HG02870 (cell line): ENCODE measurements at regions not wholly inside any gene's neighbourhood (a gene's known extent, or its start where the extent isn't known, plus 50 kb on each side); places are given as distances from the start of the nearest gene placed in this dataset.
"Not testable (repeated sequence)": the region's sequence is repeated elsewhere in the genome, so short reads cannot be mapped to it uniquely, and the experiment has no call there.

Source experiments
- ATAC-seq: cut with Tn5 transposase; IDR thresholded peaks from one replicate; pipeline ENCODE4 v1.9.1; 2021; ENCODE audit warnings: mild to moderate bottlenecking, moderate library complexity; ENCODE audit not compliant: unreplicated experiment

DNA sequence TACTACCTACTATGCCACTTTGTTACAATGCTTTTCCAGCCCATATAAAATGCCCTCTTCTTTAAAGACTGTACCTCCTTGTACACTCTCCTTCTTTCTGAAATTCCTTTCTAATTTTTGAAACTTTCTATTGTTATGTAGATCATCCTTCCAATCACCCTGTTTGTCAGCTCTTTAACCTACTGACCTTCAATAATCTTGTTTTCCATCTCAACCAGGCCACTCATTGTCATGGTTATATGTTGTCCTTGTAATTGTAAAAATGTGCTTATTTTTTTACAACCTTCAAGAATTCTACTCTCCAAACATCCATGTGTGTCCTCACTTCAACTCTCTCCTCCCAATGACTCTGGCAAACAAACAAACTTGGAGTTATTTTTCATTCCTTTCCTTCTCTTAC is 1172.6 kb upstream of the CELF2 start:
- no peak for ATAC-seq

DNA sequence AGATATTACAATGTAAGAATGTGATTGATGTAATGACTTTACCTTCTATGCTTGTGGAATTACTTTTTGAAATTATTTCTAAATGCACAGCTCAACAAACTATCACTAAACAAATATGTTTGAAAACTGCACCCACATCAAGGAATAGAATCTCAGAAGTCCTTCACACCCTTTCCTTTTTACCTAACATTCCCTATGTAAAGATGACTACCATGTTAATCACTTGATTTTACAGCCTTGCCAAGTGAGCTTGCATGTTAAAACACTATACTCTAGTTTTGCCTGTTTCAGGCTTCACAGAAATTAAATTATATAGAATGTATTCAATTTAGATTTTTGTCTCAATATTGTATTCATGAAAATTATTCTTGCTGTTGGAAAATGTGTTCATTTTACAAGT is 1169.4 kb upstream of the CELF2 start:
- ATAC-seq: no peak

DNA sequence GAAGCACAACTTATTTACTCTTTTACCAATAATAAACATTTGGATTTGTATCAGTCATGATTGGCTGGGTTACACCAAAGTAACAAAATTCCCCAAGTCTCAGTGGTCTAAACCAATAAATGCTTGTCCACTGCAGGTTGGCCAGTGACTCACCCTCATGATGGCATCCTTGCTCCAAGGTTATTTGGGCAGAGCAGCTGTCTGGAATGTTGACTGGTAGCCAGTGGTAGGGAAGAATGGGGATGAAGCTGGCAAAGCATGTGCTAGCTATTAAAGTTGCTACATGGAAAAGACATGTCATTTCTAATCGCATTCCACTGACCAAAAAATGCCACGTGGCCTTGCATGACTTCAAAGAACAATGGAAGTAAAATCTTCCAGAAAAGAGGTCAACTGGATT is 1168.7 kb upstream of the CELF2 start:
- ATAC-seq: no peak

DNA sequence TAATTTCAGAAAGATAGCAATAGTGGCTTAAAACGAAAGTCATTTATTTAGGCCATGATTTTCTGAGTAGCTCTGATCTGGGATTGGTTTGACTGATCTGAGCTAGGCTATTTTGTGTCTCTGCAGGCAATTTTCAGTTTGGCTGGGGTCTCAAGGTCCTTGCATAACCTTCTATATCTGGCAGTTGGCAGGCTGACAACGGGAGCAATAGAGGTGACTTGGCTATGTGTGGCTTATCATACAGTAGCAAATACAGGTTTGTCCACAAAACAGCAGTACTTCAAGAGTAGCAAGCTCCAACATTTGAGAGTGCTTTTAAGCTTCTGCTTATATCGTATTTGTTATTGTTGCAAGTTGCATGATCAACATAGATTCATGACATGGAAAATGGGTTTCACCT is 1167.3 kb upstream of the CELF2 start:
- ATAC-seq: no peak

DNA sequence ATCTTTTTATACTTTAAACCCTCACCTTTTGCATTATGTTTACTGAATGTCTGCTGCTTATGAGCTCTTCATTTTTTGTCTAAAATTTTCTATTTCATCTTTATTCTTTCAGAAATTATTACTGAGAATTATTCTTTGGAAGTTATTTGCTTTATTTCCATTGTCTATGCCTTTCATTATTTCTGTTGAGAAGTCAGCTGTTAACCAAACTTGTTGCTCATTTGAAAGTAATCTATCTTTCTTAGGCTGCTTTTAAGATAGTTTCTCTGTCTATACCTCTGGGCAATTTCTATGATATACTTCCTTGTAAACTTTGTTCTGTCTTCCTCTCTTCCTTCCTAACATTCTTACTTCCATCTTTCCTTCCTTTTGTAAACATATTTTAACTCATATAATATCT is 1165.9 kb upstream of the CELF2 start:
- ATAC-seq: no peak

DNA sequence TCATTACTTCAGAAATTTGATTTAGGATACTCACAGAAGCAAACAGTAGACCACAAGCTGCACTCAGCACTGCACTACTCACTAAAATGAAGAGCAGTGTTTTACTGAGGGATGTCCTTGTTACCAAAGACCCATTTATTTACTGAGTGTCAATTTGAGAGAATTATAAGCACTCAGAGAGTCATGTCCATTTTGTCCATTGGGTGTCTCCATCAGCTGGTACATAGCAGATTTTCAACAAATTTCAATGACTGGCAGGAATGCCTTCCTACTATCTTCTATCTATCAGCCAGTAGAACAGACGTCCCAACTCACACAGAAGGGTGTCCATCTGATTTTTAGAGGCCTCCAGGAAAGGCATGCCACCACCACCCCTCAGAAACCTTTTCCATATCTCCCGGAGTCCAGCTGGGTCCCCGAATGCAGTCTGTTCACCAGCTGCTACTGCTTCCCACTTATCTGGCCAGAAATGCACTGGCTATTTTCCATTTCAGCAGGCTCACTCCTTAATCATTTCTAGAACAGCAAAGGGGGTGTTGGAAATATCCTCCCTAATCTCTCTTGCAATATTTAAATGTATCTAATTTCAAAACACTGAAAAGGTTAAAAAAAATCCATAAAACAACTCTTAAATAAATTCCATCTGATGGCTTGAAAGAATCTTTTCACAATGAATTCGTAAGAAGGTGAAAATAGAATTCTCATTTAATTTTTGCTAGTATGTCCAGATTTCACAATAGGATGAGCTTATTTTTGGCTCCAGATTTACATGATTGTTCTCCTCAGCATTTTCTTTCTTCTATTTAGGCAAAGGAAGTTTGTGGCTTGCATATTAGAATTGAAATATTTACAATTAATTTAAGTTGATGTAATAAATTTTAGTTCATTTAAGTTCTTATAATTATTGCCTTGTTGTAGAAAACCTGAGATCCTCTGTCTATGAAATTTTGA is 1164.0 kb upstream of the CELF2 start:
- no peak for ATAC-seq

DNA sequence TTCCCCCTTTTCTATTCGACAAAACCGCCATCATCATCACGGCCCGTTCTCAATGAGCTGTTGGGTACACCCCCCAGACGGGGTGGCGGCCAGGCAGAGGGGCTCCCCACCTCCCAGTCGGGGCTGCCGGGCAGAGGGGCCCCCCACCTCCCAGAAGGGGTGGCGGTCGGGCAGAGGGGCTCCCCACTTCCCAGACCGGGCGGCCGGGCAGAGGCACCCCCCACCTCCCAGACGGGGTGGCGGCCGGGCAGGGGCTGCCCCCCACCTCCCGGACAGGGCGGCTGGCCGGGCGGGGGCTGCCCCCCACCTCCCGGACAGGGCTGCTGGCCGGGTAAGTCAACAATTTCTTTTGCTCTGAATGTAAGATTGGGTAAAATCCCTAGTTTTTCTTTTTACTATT is 1162.2 kb upstream of the CELF2 start:
- ATAC-seq: not testable (repeated sequence)

DNA sequence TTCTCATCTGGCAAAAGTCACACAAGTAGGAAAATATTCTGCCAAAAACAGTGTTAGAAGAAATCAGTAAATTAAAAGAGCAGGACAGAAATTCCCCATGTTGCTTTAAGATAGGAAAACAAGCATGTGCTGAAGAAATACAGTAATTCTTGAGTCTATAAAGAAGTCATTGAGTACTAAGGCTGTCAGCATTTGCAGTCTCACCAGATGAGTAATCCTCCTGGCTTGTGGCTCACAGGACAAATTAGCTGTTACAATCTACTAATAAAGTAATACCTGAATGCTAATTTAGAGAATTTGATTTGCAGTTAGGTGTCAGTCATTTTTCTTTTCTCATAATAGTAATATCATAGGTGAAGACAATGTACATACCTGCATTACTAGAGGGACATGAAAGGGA is 1158.9 kb upstream of the CELF2 start:
- no peak for ATAC-seq

DNA sequence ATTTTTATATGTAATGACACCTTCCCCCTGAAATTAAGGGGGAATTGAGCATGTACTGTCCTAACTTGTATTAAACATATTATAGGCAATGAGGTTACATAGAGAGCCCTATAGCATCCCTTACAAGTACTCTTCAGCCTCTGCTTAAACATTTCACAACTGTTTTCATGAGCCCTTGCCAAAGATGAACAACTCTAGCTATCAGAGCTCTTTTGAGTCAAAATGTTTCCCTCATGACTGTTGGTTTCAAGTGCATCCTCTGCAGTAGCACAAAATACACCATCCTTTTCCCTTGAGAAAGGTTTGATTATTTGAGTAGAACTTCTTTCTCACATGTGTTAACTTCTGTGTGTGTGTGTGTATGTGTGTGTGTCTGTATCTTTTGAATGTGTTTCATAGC is 1157.6 kb upstream of the CELF2 start:
- ATAC-seq: no peak

DNA sequence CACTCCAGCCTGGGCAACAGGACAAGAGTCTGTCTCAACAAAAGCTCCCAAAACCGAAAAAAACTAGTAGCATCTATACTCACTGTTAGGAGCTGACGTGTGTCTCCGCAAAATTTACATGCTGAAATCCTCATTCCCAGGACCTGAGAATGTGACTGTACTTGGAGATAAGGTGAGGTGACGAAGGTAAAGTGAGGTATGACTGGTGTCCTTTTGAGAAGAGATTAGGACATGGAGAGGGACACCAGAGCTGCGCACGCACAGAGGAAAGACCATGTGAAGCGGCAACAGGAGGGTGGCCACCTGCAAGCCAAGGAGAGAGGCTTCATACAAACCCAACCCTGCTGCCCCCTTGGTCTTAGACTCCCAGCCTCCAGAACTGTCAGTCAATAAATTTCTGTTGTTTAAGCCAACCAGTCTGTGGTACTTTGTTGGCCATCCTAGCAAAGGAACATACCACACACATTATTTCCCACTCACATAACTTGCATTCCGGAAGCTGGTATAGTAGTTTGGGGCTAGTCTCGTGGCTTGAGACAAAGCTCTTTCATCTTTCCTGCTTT is 1154.0 kb upstream of the CELF2 start:
- ATAC-seq: no peak

DNA sequence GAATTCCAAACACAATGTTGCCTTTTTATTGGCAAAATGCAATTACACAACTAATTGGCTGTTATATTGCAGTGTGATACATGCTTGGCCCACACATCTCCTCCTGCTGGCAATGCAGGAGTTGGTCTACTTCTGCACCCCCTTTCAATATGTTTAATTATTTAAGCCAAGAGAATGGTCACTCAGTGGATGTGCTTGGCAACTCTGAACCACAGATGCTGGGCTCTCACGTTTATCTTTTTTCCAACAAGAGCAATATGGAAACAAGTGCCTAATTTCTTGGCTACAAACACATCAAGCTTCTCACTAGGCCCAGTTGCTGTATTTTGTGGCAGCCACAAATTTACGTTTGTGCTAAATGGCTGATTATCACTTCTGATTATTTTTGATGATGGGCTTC is 1149.2 kb upstream of the CELF2 start:
- no peak for ATAC-seq

DNA sequence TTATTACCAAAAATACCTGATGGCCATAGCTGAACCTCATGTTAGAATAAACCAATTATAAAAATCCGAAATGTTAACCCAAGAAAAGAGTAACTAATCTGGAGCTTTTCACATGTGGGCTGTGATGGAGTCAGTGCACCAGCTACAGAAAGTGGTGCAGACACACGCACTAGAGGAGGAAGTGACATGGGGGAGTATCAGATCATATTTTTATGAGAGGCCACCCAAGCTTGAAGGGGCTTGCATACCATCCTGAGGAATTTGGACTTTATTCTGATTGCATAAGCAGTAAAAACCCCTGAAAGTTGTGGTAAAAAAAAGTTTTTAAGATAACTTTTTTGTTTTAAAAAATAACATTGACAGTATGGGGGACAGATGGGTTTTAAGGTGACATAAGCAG is 1148.5 kb upstream of the CELF2 start:
- ATAC-seq: no peak

DNA sequence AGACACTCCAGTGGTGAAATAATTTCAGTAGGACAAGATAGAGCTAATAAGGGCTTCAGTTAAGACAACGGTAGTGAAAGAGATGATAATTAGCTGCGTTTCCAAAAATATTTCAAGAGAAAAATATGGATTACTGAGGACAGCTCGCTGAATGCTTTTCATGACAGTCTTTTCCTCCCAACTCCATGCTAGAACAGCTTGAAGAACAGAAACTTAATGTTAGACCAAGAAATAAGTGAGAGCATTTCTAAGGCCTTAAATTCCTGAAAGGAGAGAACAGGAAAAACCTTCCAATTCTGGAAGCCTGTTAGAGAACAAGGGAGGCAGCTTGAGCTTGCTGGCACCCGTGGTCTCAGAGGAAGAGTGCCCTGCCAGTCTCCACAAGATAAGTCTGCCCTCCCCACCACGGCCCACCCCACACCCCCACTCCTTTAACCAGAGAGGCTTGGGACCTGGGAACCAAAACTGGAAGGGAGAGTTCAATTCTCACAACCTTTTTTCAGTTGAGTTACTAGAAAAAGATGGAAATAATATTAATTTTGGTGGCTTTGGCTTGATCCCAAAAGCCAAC is 1148.0 kb upstream of the CELF2 start:
- no peak for ATAC-seq

DNA sequence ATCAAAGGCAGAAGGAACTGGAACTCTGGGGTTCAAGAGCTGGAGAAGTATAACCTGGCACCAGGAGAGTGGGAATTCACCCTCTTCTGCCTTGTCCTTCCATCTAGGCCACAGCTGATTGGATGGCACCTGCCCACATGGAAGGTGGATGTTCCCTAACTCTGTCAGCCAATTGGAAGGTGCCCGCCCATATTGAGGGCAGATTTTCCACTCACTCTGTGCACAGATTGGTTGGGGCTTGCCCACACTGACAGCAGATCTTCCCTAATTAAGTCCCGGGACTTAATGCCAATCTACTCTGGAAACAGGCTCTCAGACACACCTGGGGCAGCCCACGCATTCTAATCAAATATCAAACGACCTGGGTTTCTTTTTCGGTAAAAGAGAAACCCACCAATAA is 1142.3 kb upstream of the CELF2 start:
- no peak for ATAC-seq

DNA sequence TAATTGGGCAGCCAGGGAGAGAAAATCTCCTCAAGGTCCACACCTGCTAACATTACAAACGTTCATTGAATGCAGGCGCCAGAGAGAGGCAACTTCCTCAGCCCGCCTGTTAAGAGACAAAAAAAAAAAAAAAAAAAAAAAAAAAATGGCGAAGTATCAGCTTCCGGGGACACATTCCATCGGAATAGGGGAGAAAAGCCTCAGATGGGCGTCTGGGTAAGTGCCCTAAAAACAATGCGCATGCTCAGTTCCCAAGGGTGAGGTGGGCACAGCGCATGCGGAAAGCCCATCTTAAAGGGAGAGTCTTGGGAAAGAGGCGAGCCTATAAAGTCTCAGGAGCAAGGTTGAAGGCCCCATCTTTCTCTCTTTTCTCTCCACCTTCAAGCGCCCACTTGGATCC is 1139.7 kb upstream of the CELF2 start:
- no peak for ATAC-seq

DNA sequence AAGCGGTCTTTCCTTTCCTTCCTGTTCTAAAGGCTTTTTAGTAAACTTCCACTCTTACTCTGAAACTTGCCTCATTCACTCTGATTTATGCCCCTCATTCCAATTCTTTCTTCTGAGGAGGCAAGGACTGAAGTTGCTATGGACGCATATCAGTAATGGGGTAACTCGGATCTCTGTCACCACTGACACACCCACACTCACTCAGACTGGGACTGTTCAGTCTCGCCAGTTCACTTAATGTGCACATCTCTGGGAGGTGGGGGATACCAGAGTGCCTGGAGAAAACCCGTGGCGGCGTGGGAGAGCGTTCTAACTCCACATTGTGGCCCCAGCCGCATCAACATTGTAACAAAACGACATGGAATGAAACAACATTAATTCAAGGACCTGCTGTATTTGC is 1139.3 kb upstream of the CELF2 start:
- ATAC-seq: no peak

DNA sequence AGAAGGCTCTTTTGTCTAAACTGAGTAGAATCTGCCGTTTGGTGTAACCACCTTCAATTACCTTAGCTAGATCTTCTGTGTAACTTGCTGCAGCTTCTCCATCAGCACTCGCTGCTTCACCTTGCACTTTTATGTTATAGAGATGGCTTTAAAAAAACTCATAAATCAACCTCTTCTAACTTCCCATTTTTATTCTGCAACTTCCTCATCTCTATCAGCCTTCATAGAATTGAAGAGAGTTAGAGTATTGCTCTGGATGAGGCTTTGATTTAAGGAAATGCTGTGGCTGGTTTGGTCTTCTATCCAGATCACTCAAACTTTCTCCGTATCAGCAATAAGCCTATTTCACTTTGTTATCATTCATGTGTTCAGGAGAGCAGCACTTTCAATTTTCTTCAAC is 1131.9 kb upstream of the CELF2 start:
- ATAC-seq: no peak

DNA sequence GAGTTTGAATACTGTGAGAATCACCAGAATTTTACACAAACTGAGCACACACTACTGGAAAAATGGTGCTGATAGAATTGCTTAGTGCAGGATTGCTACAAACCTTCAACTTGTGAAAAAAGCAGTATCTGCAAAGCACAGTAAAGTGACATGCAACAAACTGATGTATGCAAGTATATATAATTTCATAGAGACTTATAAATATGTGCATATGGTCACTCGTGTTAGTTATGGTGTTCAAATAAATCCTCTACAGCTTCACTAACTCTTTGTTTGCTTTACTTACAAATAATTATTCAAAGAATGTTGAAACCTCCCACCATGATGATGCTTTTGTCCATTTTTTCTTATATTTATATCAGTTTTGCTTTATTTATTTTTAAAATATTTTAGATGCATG is 1130.9 kb upstream of the CELF2 start:
- ATAC-seq: no peak

DNA sequence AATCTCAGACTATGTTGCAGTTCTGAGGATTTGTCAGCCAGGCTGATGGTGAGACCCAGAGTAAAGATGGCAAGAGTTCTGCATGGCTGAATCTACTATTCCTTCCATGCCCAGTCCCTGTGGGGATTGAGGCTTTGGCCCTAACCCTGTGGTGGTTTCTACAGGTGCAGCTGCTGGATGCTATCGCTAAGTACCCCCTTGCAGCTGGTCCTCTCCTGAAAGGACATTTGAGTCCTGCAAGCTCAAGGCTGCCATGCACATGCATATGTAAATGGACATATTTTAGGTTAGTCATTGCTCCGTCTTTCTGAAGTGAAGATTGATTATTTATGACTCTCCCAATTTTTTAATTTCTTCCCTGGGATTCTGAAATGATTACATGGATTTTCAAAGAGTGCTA is 1122.2 kb upstream of the CELF2 start:
- no peak for ATAC-seq

DNA sequence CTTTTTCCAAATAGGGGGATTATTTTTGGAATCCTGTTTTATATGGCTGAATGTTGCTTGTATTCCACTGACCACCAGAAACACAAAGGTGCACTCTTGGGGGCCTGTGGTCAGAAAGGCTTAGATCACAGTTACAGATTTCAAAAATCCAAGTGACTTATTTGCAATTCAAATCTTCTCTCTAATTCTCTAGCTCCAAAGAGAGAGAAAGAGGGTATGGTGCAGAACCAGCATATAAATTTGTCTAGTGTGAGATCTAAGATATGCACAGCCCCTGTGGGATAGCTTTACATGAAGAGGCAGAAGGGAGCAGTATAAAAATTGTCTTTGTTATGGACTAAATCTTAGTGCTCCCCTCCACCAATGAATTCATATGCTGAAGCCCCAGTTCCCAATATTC is 1121.7 kb upstream of the CELF2 start:
- ATAC-seq: no peak

DNA sequence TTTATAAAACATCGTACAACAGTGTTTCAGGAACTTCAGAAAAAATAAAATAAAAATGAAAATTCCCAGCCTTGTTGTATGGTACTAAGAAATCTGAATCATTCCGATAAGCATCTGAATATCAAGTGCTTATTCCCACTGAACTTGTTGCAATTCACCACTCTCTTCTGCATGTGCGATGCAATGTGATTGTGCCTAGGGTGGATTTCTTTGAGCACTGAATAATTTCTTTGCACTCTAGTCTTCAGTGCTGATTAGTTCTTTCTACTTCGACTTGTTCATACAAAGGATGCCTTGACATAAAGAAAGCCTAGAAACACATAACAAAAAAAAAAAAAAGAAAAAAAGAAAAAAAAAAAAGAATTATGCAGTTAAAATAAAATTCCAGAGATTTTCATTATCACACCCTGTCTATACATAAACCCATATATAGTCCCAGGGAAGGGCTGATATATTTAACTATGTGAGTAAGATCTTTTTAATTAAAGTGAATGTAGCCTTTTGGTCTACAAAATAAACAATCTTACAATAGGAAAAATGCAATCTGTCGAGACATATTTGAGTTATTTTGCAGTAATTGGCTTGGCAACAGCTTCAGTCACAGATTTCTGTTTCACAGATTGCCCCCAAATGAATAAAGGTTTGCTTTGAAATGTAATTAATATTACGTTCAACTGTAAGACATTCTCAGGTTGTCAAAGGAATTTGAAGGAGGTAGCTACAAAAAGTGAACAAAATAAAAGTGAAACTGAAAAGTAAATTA is 1118.9 kb upstream of the CELF2 start:
- ATAC-seq: no peak

DNA sequence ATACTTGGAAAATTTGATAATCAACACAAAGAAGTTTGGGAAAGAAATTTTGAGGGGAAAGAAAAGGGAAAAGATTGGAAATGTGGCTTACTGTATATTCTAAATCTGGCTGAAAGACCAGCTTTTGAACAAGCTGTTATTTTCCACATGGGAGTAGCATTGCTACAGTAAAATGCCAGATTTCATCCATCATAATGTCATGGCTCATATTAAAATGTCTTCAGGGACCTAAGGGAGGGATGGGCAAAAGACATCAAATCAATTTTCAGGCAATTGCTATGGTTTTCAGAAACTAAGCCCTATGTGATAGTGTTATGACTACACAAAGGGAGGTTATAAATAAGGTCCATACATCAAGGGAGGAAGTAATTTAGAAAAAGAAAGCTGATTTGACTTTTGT is 1116.9 kb upstream of the CELF2 start:
- no peak for ATAC-seq
